ENCODE measurements at regions not wholly inside any gene's neighbourhood (a gene's known extent, or its start where the extent isn't known, plus 50 kb on each side); places are given as distances from the start of the nearest gene placed in this dataset.

DNA sequence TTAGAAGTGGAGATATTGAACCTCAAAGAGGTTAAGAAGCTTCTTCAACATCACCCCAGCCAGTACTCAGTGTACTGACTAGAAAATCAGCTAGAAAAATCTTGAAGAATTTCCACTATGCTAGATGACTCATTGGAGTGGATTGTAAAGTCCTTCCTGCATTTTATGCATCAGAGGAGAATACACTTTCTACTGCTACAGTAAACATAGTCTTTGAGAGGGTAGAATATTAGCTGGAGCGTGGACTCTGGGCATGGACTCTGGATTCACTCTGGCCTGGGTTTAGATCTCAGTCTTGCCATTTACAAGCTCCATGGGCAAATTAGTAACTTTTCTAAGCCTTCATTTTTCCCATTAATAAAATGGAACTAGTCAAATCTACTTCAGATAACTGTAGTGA is 215.9 kb downstream of the IRS1 start (continued):
- TF ChIP-seq, protein P1, sequence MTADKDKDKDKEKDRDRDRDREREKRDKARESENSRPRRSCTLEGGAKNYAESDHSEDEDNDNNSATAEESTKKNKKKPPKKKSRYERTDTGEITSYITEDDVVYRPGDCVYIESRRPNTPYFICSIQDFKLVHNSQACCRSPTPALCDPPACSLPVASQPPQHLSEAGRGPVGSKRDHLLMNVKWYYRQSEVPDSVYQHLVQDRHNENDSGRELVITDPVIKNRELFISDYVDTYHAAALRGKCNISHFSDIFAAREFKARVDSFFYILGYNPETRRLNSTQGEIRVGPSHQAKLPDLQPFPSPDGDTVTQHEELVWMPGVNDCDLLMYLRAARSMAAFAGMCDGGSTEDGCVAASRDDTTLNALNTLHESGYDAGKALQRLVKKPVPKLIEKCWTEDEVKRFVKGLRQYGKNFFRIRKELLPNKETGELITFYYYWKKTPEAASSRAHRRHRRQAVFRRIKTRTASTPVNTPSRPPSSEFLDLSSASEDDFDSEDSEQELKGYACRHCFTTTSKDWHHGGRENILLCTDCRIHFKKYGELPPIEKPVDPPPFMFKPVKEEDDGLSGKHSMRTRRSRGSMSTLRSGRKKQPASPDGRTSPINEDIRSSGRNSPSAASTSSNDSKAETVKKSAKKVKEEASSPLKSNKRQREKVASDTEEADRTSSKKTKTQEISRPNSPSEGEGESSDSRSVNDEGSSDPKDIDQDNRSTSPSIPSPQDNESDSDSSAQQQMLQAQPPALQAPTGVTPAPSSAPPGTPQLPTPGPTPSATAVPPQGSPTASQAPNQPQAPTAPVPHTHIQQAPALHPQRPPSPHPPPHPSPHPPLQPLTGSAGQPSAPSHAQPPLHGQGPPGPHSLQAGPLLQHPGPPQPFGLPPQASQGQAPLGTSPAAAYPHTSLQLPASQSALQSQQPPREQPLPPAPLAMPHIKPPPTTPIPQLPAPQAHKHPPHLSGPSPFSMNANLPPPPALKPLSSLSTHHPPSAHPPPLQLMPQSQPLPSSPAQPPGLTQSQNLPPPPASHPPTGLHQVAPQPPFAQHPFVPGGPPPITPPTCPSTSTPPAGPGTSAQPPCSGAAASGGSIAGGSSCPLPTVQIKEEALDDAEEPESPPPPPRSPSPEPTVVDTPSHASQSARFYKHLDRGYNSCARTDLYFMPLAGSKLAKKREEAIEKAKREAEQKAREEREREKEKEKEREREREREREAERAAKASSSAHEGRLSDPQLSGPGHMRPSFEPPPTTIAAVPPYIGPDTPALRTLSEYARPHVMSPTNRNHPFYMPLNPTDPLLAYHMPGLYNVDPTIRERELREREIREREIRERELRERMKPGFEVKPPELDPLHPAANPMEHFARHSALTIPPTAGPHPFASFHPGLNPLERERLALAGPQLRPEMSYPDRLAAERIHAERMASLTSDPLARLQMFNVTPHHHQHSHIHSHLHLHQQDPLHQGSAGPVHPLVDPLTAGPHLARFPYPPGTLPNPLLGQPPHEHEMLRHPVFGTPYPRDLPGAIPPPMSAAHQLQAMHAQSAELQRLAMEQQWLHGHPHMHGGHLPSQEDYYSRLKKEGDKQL (CRISPR knock-in tag; IDR thresholded peaks at IDR 0.05; ENCODE audit: low read depth), result peak; percentile 74; the same call in 1 of the 2 replicates
- no peak for TF ChIP-seq PHF8 (CRISPR knock-in tag; IDR thresholded peaks at IDR 0.05)
- TF ChIP-seq ZNF569 (CRISPR knock-in tag; IDR thresholded peaks at IDR 0.05; ENCODE audit: borderline replicate concordance), result no peak
- TF ChIP-seq SRSF9 (IDR thresholded peaks at IDR 0.05; ENCODE audit: borderline replicate concordance, insufficient read depth, low read depth, low read length, poor library complexity, severe bottlenecking), result no peak
- TF ChIP-seq, protein P2, sequence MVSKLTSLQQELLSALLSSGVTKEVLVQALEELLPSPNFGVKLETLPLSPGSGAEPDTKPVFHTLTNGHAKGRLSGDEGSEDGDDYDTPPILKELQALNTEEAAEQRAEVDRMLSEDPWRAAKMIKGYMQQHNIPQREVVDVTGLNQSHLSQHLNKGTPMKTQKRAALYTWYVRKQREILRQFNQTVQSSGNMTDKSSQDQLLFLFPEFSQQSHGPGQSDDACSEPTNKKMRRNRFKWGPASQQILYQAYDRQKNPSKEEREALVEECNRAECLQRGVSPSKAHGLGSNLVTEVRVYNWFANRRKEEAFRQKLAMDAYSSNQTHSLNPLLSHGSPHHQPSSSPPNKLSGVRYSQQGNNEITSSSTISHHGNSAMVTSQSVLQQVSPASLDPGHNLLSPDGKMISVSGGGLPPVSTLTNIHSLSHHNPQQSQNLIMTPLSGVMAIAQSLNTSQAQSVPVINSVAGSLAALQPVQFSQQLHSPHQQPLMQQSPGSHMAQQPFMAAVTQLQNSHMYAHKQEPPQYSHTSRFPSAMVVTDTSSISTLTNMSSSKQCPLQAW (CRISPR knock-in tag; IDR thresholded peaks at IDR 0.05), result peak; percentile 82
- no peak for TF ChIP-seq DR1 (CRISPR knock-in tag; IDR thresholded peaks at IDR 0.05)
- TF ChIP-seq SP2 (CRISPR knock-in tag; IDR thresholded peaks at IDR 0.05), result no peak
- TF ChIP-seq ZNF558 (CRISPR knock-in tag; IDR thresholded peaks at IDR 0.05; ENCODE audit: borderline replicate concordance), result no peak
- TF ChIP-seq, protein P3, sequence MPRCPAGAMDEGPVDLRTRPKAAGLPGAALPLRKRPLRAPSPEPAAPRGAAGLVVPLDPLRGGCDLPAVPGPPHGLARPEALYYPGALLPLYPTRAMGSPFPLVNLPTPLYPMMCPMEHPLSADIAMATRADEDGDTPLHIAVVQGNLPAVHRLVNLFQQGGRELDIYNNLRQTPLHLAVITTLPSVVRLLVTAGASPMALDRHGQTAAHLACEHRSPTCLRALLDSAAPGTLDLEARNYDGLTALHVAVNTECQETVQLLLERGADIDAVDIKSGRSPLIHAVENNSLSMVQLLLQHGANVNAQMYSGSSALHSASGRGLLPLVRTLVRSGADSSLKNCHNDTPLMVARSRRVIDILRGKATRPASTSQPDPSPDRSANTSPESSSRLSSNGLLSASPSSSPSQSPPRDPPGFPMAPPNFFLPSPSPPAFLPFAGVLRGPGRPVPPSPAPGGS (CRISPR knock-in tag; IDR thresholded peaks at IDR 0.05), result no peak
- no peak for TF ChIP-seq SNAPC2 (CRISPR knock-in tag; IDR thresholded peaks at IDR 0.05)
- TF ChIP-seq KAT8 (CRISPR knock-in tag; IDR thresholded peaks at IDR 0.05), result peak; percentile 84
- TF ChIP-seq, protein P4, sequence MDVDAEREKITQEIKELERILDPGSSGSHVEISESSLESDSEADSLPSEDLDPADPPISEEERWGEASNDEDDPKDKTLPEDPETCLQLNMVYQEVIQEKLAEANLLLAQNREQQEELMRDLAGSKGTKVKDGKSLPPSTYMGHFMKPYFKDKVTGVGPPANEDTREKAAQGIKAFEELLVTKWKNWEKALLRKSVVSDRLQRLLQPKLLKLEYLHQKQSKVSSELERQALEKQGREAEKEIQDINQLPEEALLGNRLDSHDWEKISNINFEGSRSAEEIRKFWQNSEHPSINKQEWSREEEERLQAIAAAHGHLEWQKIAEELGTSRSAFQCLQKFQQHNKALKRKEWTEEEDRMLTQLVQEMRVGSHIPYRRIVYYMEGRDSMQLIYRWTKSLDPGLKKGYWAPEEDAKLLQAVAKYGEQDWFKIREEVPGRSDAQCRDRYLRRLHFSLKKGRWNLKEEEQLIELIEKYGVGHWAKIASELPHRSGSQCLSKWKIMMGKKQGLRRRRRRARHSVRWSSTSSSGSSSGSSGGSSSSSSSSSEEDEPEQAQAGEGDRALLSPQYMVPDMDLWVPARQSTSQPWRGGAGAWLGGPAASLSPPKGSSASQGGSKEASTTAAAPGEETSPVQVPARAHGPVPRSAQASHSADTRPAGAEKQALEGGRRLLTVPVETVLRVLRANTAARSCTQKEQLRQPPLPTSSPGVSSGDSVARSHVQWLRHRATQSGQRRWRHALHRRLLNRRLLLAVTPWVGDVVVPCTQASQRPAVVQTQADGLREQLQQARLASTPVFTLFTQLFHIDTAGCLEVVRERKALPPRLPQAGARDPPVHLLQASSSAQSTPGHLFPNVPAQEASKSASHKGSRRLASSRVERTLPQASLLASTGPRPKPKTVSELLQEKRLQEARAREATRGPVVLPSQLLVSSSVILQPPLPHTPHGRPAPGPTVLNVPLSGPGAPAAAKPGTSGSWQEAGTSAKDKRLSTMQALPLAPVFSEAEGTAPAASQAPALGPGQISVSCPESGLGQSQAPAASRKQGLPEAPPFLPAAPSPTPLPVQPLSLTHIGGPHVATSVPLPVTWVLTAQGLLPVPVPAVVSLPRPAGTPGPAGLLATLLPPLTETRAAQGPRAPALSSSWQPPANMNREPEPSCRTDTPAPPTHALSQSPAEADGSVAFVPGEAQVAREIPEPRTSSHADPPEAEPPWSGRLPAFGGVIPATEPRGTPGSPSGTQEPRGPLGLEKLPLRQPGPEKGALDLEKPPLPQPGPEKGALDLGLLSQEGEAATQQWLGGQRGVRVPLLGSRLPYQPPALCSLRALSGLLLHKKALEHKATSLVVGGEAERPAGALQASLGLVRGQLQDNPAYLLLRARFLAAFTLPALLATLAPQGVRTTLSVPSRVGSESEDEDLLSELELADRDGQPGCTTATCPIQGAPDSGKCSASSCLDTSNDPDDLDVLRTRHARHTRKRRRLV (CRISPR knock-in tag; IDR thresholded peaks at IDR 0.05), result no peak
- TF ChIP-seq KDM1A (CRISPR knock-in tag; IDR thresholded peaks at IDR 0.05), result 0 out of 2 replicates have a peak, but pooled peaks have one; percentile 40
- TF ChIP-seq TGIF2 (CRISPR knock-in tag; IDR thresholded peaks at IDR 0.05), result peak; percentile 44; the same call in 1 of the 2 replicates
- peak; percentile 99 for TF ChIP-seq ZNF644 (CRISPR knock-in tag; IDR thresholded peaks at IDR 0.05; ENCODE audit: low read depth)
- no peak for TF ChIP-seq ZNF780A (CRISPR knock-in tag; IDR thresholded peaks at IDR 0.05)
- 0 out of 2 replicates have a peak, but pooled peaks have one; percentile 48 for TF ChIP-seq ZSCAN12 (CRISPR knock-in tag; IDR thresholded peaks at IDR 0.05)
- no peak for TF ChIP-seq ZFP90 (CRISPR knock-in tag; IDR thresholded peaks at IDR 0.05; ENCODE audit: borderline replicate concordance)
